BE2C (cell line): ENCODE measurements at regions not wholly inside any gene's neighbourhood (a gene's known extent, or its start where the extent isn't known, plus 50 kb on each side); places are given as distances from the start of the nearest gene placed in this dataset.

ENCODE experiments used
- DNase-seq: peaks from one replicate; pipeline ENCODE4 v3.0.0-alpha.2; 2020
- H3K27me3 ChIP-seq: fragments of 250-450 bp; sonication (Bioruptor Pico); 2 replicates; pipeline ENCODE4 v1.5.1; 2020; ENCODE audit warnings: mild to moderate bottlenecking
- H3K36me3 ChIP-seq: fragments of 250-450 bp; sonication (Bioruptor Pico); 2 replicates; pipeline ENCODE4 v1.5.1; 2020; ENCODE audit warnings: mild to moderate bottlenecking
- H3K4me1 ChIP-seq: fragments of 250-450 bp; sonication (Bioruptor Pico); 2 replicates; pipeline ENCODE4 v1.5.1; 2020
- H3K4me3 ChIP-seq: 2 replicates; pipeline ENCODE4 v1.5.1; 2011; ENCODE audit warnings: low read depth, low read length
- H3K9me3 ChIP-seq: fragments of 250-450 bp; sonication (Bioruptor Pico); 2 replicates; pipeline ENCODE4 v1.5.1; 2020
- CTCF ChIP-seq: IDR thresholded peaks from 2 replicates; pipeline ENCODE4 v1.5.1; 2012; ENCODE audit warnings: mild to moderate bottlenecking, low read depth, low read length

GRCh38 chr19:32287086-32287485 is 58.3 kb upstream of the ZNF507 start:
- Histone ChIP-seq H3K9me3 (no peaks in the 10 kb centered on the region), H3K36me3 (no peaks in the 10 kb centered on the region), H3K4me3 (no peak overlapping the region), H3K4me1 (no peaks in the 10 kb centered on the region), H3K27me3 (no peaks in the 10 kb centered on the region)
- no peak for TF ChIP-seq CTCF
- DNase-seq, result no peak

- no peaks in the 10 kb centered on the region for H3K27me3 ChIP-seq
- no peaks in the 10 kb centered on the region for H3K9me3 ChIP-seq
- no peaks in the 10 kb centered on the region for H3K4me1 ChIP-seq
- peak; percentile 65 for TF ChIP-seq CTCF
- peak; percentile 65 for DNase-seq
- no peaks in the 10 kb centered on the region for H3K36me3 ChIP-seq
- no peak overlapping the region for H3K4me3 ChIP-seq
Observed at GRCh38 chr19:32287811-32288227, 57.6 kb upstream of the ZNF507 start.

- TF ChIP-seq CTCF, result no peak
- no peaks in the 10 kb centered on the region for H3K36me3 ChIP-seq
- H3K27me3 ChIP-seq, result no peaks in the 10 kb centered on the region
- no peaks in the 10 kb centered on the region for H3K9me3 ChIP-seq
- no peak for DNase-seq
- H3K4me1 ChIP-seq, result no peaks in the 10 kb centered on the region
- H3K4me3 ChIP-seq, result no peak overlapping the region
Observed at GRCh38 chr19:32289566-32290210, 55.7 kb upstream of the ZNF507 start.

GRCh38 chr19:32291876-32292275 is 53.5 kb upstream of the ZNF507 start:
- H3K4me3 ChIP-seq, result no peak overlapping the region
- no peak for DNase-seq
- H3K36me3 ChIP-seq, result no peaks in the 10 kb centered on the region
- H3K27me3 ChIP-seq, result no peaks in the 10 kb centered on the region
- no peak for TF ChIP-seq CTCF
- no peaks in the 10 kb centered on the region; the same call in 1 of the 2 replicates for H3K9me3 ChIP-seq
- no peaks in the 10 kb centered on the region for H3K4me1 ChIP-seq

- TF ChIP-seq CTCF, result no peak
- Histone ChIP-seq H3K27me3 (no peaks in the 10 kb centered on the region; the same call in 1 of the 2 replicates), H3K4me1 (no peaks in the 10 kb centered on the region), H3K4me3 (no peak overlapping the region), H3K9me3 (no peaks in the 10 kb centered on the region; the same call in 1 of the 2 replicates), H3K36me3 (no peaks in the 10 kb centered on the region)
- DNase-seq, result no peak
Observed at GRCh38 chr19:32294871-32295438, 50.5 kb upstream of the ZNF507 start.
